Fibroblast of lung (primary cell): ENCODE measurements at regions not wholly inside any gene's neighbourhood (a gene's known extent, or its start where the extent isn't known, plus 50 kb on each side); places are given as distances from the start of the nearest gene placed in this dataset.

Experiments used
- DNase-seq, 2 donors: peaks; one replicate each; pipeline versions ENCODE4 v3.0.0 to v3.0.0-alpha.2; 2010; ENCODE audit warnings: low read depth in 2 of 2
- H2AFZ ChIP-seq: 2 replicates; pipeline ENCODE4 v1.5.1; 2012; ENCODE audit warnings: low read length, control low read depth, inconsistent platforms
- H3K27ac ChIP-seq: 2 replicates; pipeline ENCODE4 v1.5.1; 2011; ENCODE audit warnings: low read length, control low read depth; ENCODE audit not compliant: insufficient read depth
- H3K27me3 ChIP-seq: 2 replicates; pipeline ENCODE4 v1.5.1; 2011; ENCODE audit warnings: mild to moderate bottlenecking, low read length; ENCODE audit not compliant: control insufficient read depth, insufficient read depth
- H3K36me3 ChIP-seq: 2 replicates; pipeline ENCODE4 v1.5.1; 2011; ENCODE audit warnings: low read length; ENCODE audit not compliant: control insufficient read depth, insufficient read depth
- H3K4me1 ChIP-seq: 2 replicates; pipeline ENCODE4 v1.5.1; 2011; ENCODE audit warnings: low read length; ENCODE audit not compliant: control insufficient read depth, insufficient read depth; ENCODE audit errors: extremely low read depth
- H3K4me2 ChIP-seq: 2 replicates; pipeline ENCODE4 v1.5.1; 2011; ENCODE audit warnings: low read length, control low read depth; ENCODE audit not compliant: insufficient read depth; ENCODE audit errors: extremely low read depth
- H3K4me3 ChIP-seq, 4 experiments: fragments of 200-600 bp in 1 of 4; sonication (generic) in 1 of 4; replicated peaks in 1 of 4; 2 replicates each; pipeline ENCODE4 v1.5.1; 2011 to 2016; ENCODE audit warnings: low read length in 4 of 4, low read depth in 3 of 4, mild to moderate bottlenecking in 3 of 4, control low read depth in 2 of 4, inconsistent platforms in 1 of 4, mixed read lengths in 1 of 4; ENCODE audit not compliant: insufficient read depth in 1 of 4; ENCODE audit errors: control extremely low read depth in 1 of 4
- H3K79me2 ChIP-seq: 2 replicates; pipeline ENCODE4 v1.5.1; 2012; ENCODE audit warnings: mild to moderate bottlenecking, low read length, inconsistent platforms; ENCODE audit not compliant: control insufficient read depth, insufficient read depth
- H3K9ac ChIP-seq: 2 replicates; pipeline ENCODE4 v1.5.1; 2011; ENCODE audit warnings: mild to moderate bottlenecking, low read length, control low read depth; ENCODE audit not compliant: insufficient read depth
- H3K9me3 ChIP-seq: 2 replicates; pipeline ENCODE4 v1.5.1; 2012; ENCODE audit warnings: low read depth, low read length; ENCODE audit not compliant: control insufficient read depth, insufficient read depth
- H4K20me1 ChIP-seq: 2 replicates; pipeline ENCODE4 v1.5.1; 2011; ENCODE audit warnings: low read length; ENCODE audit not compliant: control insufficient read depth, insufficient read depth; ENCODE audit errors: extremely low read depth
- EZH2 ChIP-seq: IDR thresholded peaks from 2 replicates; pipeline ENCODE4 v1.5.1; 2012; ENCODE audit warnings: low read length, control low read depth, mild to moderate bottlenecking; ENCODE audit errors: missing control alignments
- TF ChIP-seq, protein P1 (sequence below), 2 donors: IDR thresholded peaks in 1 of 2; conservative IDR thresholded peaks in 1 of 2; 1 replicate in 1 of 2; 2 replicates in 1 of 2; pipeline ENCODE4 v1.5.1; 2011 to 2012; ENCODE audit warnings: low read length in 2 of 2, control low read depth in 1 of 2, inconsistent platforms in 1 of 2, low read depth in 1 of 2, mild to moderate bottlenecking in 1 of 2

- no peaks in the 10 kb centered on the region for H3K79me2 ChIP-seq
- H3K9me3 ChIP-seq = no peaks in the 10 kb centered on the region
- H3K27me3 ChIP-seq = no peaks in the 10 kb centered on the region
- H3K36me3 ChIP-seq = no peaks in the 10 kb centered on the region
- no peak overlapping the region for H3K27ac ChIP-seq
- no peak for DNase-seq
- no peak overlapping the region for H3K4me2 ChIP-seq
- no peaks in the 10 kb centered on the region for H4K20me1 ChIP-seq
- no peak overlapping the region for H3K9ac ChIP-seq
- no peak overlapping the region for H3K4me3 ChIP-seq
- TF ChIP-seq, protein P1, sequence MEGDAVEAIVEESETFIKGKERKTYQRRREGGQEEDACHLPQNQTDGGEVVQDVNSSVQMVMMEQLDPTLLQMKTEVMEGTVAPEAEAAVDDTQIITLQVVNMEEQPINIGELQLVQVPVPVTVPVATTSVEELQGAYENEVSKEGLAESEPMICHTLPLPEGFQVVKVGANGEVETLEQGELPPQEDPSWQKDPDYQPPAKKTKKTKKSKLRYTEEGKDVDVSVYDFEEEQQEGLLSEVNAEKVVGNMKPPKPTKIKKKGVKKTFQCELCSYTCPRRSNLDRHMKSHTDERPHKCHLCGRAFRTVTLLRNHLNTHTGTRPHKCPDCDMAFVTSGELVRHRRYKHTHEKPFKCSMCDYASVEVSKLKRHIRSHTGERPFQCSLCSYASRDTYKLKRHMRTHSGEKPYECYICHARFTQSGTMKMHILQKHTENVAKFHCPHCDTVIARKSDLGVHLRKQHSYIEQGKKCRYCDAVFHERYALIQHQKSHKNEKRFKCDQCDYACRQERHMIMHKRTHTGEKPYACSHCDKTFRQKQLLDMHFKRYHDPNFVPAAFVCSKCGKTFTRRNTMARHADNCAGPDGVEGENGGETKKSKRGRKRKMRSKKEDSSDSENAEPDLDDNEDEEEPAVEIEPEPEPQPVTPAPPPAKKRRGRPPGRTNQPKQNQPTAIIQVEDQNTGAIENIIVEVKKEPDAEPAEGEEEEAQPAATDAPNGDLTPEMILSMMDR (conservative IDR thresholded peaks at IDR 0.05 in 1 of 2, IDR thresholded peaks at IDR 0.05 in 1 of 2; ENCODE audit: low read depth in 1 of 2, low read length in 2 of 2) = no peak
- TF ChIP-seq EZH2 = no peak
- no peak overlapping the region for H2AFZ ChIP-seq
- H3K4me1 ChIP-seq = no peaks in the 10 kb centered on the region
Measured at GRCh38 chr16:60438894-60439293, 1597.3 kb downstream of the CDH8 start.

- Histone ChIP-seq H3K79me2 (no peaks in the 10 kb centered on the region), H3K4me2 (no peak overlapping the region), H3K9me3 (no peaks in the 10 kb centered on the region), H3K27me3 (no peaks in the 10 kb centered on the region), H3K27ac (no peak overlapping the region), H2AFZ (no peak overlapping the region), H3K4me1 (no peaks in the 10 kb centered on the region), H4K20me1 (no peaks in the 10 kb centered on the region), H3K4me3 (no peak overlapping the region), H3K36me3 (no peaks in the 10 kb centered on the region), H3K9ac (no peak overlapping the region)
- DNase-seq = no peak
- TF ChIP-seq, protein P1 (conservative IDR thresholded peaks at IDR 0.05 in 1 of 2, IDR thresholded peaks at IDR 0.05 in 1 of 2; ENCODE audit: low read depth in 1 of 2, low read length in 2 of 2) = no peak
- TF ChIP-seq EZH2 = no peak
Measured at GRCh38 chr16:60432472-60432871, 1603.8 kb downstream of the CDH8 start.

GRCh38 chr16:60419859-60420258, 1616.4 kb downstream of the CDH8 start:
- Histone ChIP-seq H3K9ac (no peak overlapping the region), H3K4me1 (no peaks in the 10 kb centered on the region), H3K36me3 (no peaks in the 10 kb centered on the region), H3K79me2 (no peaks in the 10 kb centered on the region), H4K20me1 (no peaks in the 10 kb centered on the region), H3K27me3 (no peaks in the 10 kb centered on the region), H3K27ac (no peak overlapping the region), H3K4me2 (no peak overlapping the region), H2AFZ (no peak overlapping the region), H3K4me3 (no peak overlapping the region), H3K9me3 (no peaks in the 10 kb centered on the region)
- TF ChIP-seq, protein P1 (conservative IDR thresholded peaks at IDR 0.05 in 1 of 2, IDR thresholded peaks at IDR 0.05 in 1 of 2; ENCODE audit: low read depth in 1 of 2, low read length in 2 of 2) = no peak
- TF ChIP-seq EZH2 = no peak
- no peak for DNase-seq
